ENCODE measurements at regions not wholly inside any gene's neighbourhood (a gene's known extent, or its start where the extent isn't known, plus 50 kb on each side); places are given as distances from the start of the nearest gene placed in this dataset.
A peak's percentile ranks its signal among the peaks of the same experiment; 100 is the strongest.

GRCh38 chr18:38067821-38068220, 502.2 kb upstream of the CELF4 start:
- no peak for DNase-seq (ENCODE audit: low read depth)
- no peak overlapping the region for H3K4me3 ChIP-seq (ENCODE audit: low read depth, low read length)
- TF ChIP-seq MAX (IDR thresholded peaks at IDR 0.05; ENCODE audit: low read depth, low read length) (no peak), CTCF (IDR thresholded peaks at IDR 0.05; ENCODE audit: low read depth, low read length) (no peak)

- TF ChIP-seq MAX (IDR thresholded peaks at IDR 0.05; ENCODE audit: low read depth, low read length) (no peak), POLR2A (IDR thresholded peaks at IDR 0.05; ENCODE audit: extremely low read depth, insufficient read length) (no peak), MYC (IDR thresholded peaks at IDR 0.05; ENCODE audit: low read depth, low read length) (no peak), CTCF (IDR thresholded peaks at IDR 0.05; ENCODE audit: low read depth, low read length) (no peak)
- no peak for DNase-seq (ENCODE audit: low read depth)
- H3K4me3 ChIP-seq (ENCODE audit: low read depth, low read length), result no peak overlapping the region
These were observed 501.5 kb upstream of the CELF4 start for GRCh38 chr18:38067086-38067485.

GRCh38 chr18:38052879-38053590, 487.4 kb upstream of the CELF4 start:
- TF ChIP-seq MAX (IDR thresholded peaks at IDR 0.05; ENCODE audit: low read depth, low read length), result no peak
- no peak for TF ChIP-seq CTCF (IDR thresholded peaks at IDR 0.05; ENCODE audit: low read depth, low read length)
- no peak for TF ChIP-seq POLR2A (IDR thresholded peaks at IDR 0.05; ENCODE audit: extremely low read depth, insufficient read length)
- H3K4me3 ChIP-seq (ENCODE audit: low read depth, low read length), result no peak overlapping the region
- DNase-seq (ENCODE audit: low read depth), result no peak

- DNase-seq (ENCODE audit: low read depth), result no peak
- H3K4me3 ChIP-seq (ENCODE audit: low read depth, low read length), result no peak overlapping the region
- TF ChIP-seq MYC (IDR thresholded peaks at IDR 0.05; ENCODE audit: low read depth, low read length) (no peak), MAX (IDR thresholded peaks at IDR 0.05; ENCODE audit: low read depth, low read length) (no peak), CTCF (IDR thresholded peaks at IDR 0.05; ENCODE audit: low read depth, low read length) (peak; percentile 5), POLR2A (IDR thresholded peaks at IDR 0.05; ENCODE audit: extremely low read depth, insufficient read length) (no peak)
These were observed 482.2 kb upstream of the CELF4 start for GRCh38 chr18:38047820-38048219.

GRCh38 chr18:38046651-38047050, 481.1 kb upstream of the CELF4 start:
- DNase-seq (ENCODE audit: low read depth), result no peak
- TF ChIP-seq CTCF (IDR thresholded peaks at IDR 0.05; ENCODE audit: low read depth, low read length) (no peak), MYC (IDR thresholded peaks at IDR 0.05; ENCODE audit: low read depth, low read length) (no peak), POLR2A (IDR thresholded peaks at IDR 0.05; ENCODE audit: extremely low read depth, insufficient read length) (no peak), MAX (IDR thresholded peaks at IDR 0.05; ENCODE audit: low read depth, low read length) (no peak)

More at GRCh38 chr18:38046651-38047050, 481.1 kb upstream of the CELF4 start:
- H3K4me3 ChIP-seq (ENCODE audit: low read depth, low read length), result no peak overlapping the region
